ENCODE measurements at regions not wholly inside any gene's neighbourhood (a gene's known extent, or its start where the extent isn't known, plus 50 kb on each side); places are given as distances from the start of the nearest gene placed in this dataset.

DNA sequence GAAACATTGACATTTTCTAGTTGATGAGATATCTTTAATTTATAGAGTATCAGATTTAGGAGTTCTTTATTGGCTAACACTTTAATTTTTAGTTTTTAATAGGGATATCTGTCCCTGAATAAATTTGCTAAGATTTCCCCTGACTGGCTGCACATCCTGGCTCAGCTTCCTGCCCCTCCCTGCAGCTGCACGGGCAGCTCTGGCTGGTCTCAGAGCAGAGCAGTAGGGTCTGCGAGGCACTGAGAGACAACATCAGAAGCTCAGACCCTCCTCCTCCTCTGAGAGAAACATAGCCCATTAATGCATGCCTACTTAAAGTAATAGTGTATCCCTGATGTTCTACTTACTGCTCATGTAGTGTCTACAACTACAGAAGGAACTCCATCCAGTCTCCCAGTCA, 139.2 kb downstream of the TNFSF13B start:
- no peak overlapping the region for H3K27ac Mint-ChIP-seq
- no peak for DNase-seq

DNA sequence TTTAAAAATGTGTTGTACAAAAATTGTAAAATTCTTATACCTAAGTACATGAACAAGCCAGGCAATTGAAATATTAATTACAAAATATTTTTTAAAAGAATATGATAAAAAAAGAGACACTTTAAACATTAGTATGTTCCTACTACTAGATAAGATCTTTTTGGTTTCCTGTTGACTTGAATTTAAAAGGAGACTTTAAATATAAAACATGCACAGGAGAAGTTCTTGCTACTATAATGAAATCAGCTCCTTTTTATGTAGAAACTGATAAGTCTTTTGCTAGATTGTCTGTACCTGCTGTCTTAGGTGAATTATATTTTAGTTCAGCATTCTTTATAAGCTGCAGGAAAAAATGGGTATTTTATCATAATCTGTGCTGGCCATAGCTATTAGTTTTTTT, 140.2 kb downstream of the TNFSF13B start:
- CTCF ChIA-PET, result no interaction called here
- POLR2A ChIA-PET, result no interaction called here

More for the DNA sequence above, 139.2 kb downstream of the TNFSF13B start:
- CTCF ChIA-PET, result no interaction called here
- Mint-ChIP-seq H3K27me3 (no peaks in the 10 kb centered on the region), H3K4me1 (peaks cover 30% of the 10 kb centered on the region), H3K36me3 (ENCODE audit: low read depth) (peaks cover 3% of the 10 kb centered on the region), H3K4me3 (no peak overlapping the region), H3K9me3 (peaks cover 7% of the 10 kb centered on the region)
- POLR2A ChIA-PET, result no interaction called here

GRCh38 chr13:108419768-108420167, 150.2 kb downstream of the TNFSF13B start:
- Mint-ChIP-seq H3K4me1 (peaks cover 10% of the 10 kb centered on the region), H3K36me3 (ENCODE audit: low read depth) (no peaks in the 10 kb centered on the region), H3K27ac (no peak overlapping the region), H3K9me3 (peaks cover 5% of the 10 kb centered on the region), H3K4me3 (no peak overlapping the region), H3K27me3 (no peaks in the 10 kb centered on the region)
- POLR2A ChIA-PET, result no interaction called here
- no peak for DNase-seq
- CTCF ChIA-PET, result no interaction called here

More for the DNA sequence above, 140.2 kb downstream of the TNFSF13B start:
- Mint-ChIP-seq H3K4me1 (peaks cover 30% of the 10 kb centered on the region), H3K36me3 (ENCODE audit: low read depth) (peaks cover 3% of the 10 kb centered on the region), H3K27me3 (no peaks in the 10 kb centered on the region), H3K27ac (no peak overlapping the region), H3K9me3 (peaks cover 9% of the 10 kb centered on the region), H3K4me3 (no peak overlapping the region)
- no peak for DNase-seq

- POLR2A ChIA-PET, result no interaction called here
- no peak for DNase-seq
- Mint-ChIP-seq H3K36me3 (ENCODE audit: low read depth) (no peaks in the 10 kb centered on the region), H3K27ac (no peak overlapping the region), H3K27me3 (no peaks in the 10 kb centered on the region), H3K9me3 (no peaks in the 10 kb centered on the region), H3K4me1 (peaks cover 5% of the 10 kb centered on the region), H3K4me3 (no peak overlapping the region)
- CTCF ChIA-PET, result no interaction called here
These were observed 155.5 kb downstream of the TNFSF13B start for GRCh38 chr13:108425056-108425455.

DNA sequence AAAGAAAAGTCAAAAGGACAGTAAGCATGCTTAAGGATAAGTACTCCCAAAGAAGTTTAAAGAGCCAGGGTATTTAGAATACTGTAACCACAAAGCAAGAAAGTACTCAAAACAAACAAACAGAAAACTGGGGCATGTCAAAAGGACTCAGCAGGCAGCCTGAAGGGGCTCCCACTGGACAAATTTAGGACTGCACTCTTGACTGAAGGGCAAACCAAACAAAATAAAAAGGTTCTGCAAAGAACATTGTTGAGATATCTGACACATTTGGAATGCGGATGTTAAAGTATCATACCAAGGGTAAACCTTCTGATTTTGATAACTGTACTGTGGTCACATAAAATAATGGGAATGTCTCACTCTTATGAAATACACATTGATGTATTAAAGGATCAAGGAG, 157.4 kb downstream of the TNFSF13B start:
- no peak for DNase-seq
- H3K4me1 Mint-ChIP-seq, result peaks cover 5% of the 10 kb centered on the region
- H3K36me3 Mint-ChIP-seq (ENCODE audit: low read depth), result no peaks in the 10 kb centered on the region
- ChIA-PET POLR2A (no interaction called here), CTCF (no interaction called here)
- H3K27ac Mint-ChIP-seq, result no peak overlapping the region
- H3K9me3 Mint-ChIP-seq, result no peaks in the 10 kb centered on the region
- H3K4me3 Mint-ChIP-seq, result no peak overlapping the region
- no peaks in the 10 kb centered on the region for H3K27me3 Mint-ChIP-seq

DNA sequence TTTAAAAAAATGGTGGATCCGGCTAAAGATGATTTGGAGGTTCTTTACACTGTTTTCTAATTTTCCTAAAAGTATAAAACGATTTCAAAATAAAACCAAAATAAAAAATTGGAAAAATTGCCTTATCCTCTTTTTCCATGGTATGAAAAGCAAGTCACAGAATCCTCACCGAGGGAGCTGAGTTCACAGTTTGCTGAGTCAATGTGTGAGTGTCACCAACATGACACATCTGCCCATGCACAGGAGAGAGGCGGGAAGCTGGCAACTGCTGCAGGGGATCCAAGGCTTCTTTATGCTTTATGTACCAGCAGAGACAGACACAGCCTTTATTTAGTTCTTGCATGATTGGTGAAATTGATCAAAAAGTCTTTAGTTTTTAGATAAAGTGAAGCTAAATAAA, 157.8 kb downstream of the TNFSF13B start:
- CTCF ChIA-PET, result no interaction called here
- DNase-seq, result no peak
- Mint-ChIP-seq H3K27ac (no peak overlapping the region), H3K9me3 (no peaks in the 10 kb centered on the region), H3K4me3 (no peak overlapping the region), H3K27me3 (no peaks in the 10 kb centered on the region), H3K4me1 (peaks cover 5% of the 10 kb centered on the region), H3K36me3 (ENCODE audit: low read depth) (no peaks in the 10 kb centered on the region)
- POLR2A ChIA-PET, result no interaction called here

- DNase-seq, result no peak
- Mint-ChIP-seq H3K9me3 (no peaks in the 10 kb centered on the region), H3K27ac (no peak overlapping the region), H3K4me1 (no peaks in the 10 kb centered on the region), H3K36me3 (ENCODE audit: low read depth) (no peaks in the 10 kb centered on the region), H3K27me3 (no peaks in the 10 kb centered on the region), H3K4me3 (no peak overlapping the region)
- POLR2A ChIA-PET, result no interaction called here
- CTCF ChIA-PET, result interaction anchor here (0.9 kb wide), 1 partner anchor 87 kb away, joined by 3 read pairs; no protein-coding TSS in a partner anchor
These were observed 159.2 kb downstream of the TNFSF13B start for GRCh38 chr13:108428691-108429090.

GRCh38 chr13:108433976-108434755, 164.6 kb downstream of the TNFSF13B start:
- DNase-seq, result no peak
- H3K36me3 Mint-ChIP-seq (ENCODE audit: low read depth), result no peaks in the 10 kb centered on the region
- no peaks in the 10 kb centered on the region for H3K4me1 Mint-ChIP-seq
- H3K4me3 Mint-ChIP-seq, result no peak overlapping the region
- CTCF ChIA-PET, result no interaction called here
- no peaks in the 10 kb centered on the region for H3K9me3 Mint-ChIP-seq
- no peak overlapping the region for H3K27ac Mint-ChIP-seq
- H3K27me3 Mint-ChIP-seq, result no peaks in the 10 kb centered on the region
- POLR2A ChIA-PET, result no interaction called here

DNA sequence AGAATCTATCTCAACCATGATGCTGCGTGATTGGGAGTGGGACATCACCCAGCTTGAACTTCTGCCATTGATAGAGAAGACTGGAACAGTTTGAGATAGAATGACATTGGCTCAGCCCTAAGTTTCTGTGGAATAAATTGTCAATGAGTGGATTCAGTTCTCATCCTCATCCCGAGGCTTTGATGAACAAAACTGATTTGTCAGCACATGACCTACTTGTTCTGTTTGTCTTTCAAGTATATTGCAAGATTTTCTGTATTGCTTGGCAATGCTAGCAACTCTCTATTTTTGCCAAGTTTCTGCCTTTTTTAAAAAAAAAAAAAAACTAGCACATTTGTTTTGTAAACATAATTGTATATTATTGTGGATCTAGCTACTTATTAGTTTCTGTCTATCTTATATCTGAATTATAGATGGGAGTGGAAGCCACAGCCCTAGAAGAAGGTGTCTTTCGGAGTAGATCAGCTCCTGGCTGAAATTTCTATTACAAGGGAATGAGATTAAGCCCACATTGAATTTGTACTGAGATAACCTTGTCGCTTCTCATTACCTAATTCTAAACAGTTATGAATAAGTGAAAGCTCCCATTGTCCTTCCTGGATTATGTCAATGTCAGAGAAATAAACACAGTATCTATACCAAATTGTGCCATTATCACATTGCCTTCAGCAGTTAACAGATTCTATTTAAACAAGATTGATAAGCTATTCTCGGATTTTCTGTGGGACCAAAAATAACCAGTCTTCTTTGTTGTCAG, 166.1 kb downstream of the TNFSF13B start:
- H3K27ac Mint-ChIP-seq, result no peak overlapping the region
- CTCF ChIA-PET, result no interaction called here
- no peak overlapping the region for H3K4me3 Mint-ChIP-seq
- no peaks in the 10 kb centered on the region for H3K36me3 Mint-ChIP-seq (ENCODE audit: low read depth)
- no peaks in the 10 kb centered on the region for H3K9me3 Mint-ChIP-seq
- POLR2A ChIA-PET, result no interaction called here
- no peak for DNase-seq
- H3K4me1 Mint-ChIP-seq, result no peaks in the 10 kb centered on the region
- H3K27me3 Mint-ChIP-seq, result no peaks in the 10 kb centered on the region

DNA sequence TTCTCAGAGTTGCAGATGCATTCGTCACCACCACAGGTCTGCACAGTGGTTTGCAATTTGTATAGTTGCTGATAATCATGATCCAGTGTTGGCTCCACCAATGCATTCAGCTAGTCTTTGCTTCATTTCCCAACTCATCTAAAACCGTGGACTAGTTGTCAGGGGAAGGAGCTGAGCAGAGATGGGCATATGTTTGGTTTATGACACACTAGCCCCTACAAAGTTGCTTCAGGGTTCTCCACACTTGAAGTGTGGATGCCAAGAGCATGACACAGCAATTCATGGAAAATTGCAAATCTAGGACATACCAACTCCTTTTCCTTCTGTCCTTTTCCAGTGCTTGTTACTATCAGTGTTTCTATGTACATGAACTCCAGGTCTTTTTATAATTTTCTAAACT, 168.0 kb downstream of the TNFSF13B start:
- Mint-ChIP-seq H3K9me3 (no peaks in the 10 kb centered on the region), H3K4me1 (no peaks in the 10 kb centered on the region), H3K36me3 (ENCODE audit: low read depth) (no peaks in the 10 kb centered on the region), H3K27ac (no peak overlapping the region), H3K4me3 (no peak overlapping the region), H3K27me3 (no peaks in the 10 kb centered on the region)
- ChIA-PET POLR2A (no interaction called here), CTCF (no interaction called here)
- no peak for DNase-seq

DNA sequence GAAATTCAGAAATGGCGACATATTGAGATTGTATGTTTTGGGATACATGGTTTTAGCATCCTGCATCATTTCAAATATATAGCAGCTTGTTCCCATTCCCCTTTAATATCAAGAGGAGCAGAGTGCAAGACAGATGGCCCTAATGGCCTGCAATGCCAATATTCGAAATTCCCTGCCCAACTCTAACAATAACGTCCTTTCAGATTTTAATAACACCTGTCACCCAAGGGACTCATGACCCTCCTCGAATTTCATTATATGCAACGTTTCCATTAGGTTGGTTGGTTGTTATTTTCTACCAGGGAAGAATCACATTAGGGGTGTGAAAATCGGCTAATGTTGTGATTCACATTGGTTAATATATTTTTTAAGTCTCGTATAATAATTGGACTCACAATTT, 170.0 kb downstream of the TNFSF13B start:
- CTCF ChIA-PET, result no interaction called here

GRCh38 chr13:108444448-108444847, 174.9 kb downstream of the TNFSF13B start:
- Mint-ChIP-seq H3K36me3 (ENCODE audit: low read depth) (no peaks in the 10 kb centered on the region), H3K9me3 (no peaks in the 10 kb centered on the region), H3K4me3 (no peak overlapping the region), H3K27ac (no peak overlapping the region), H3K4me1 (no peaks in the 10 kb centered on the region), H3K27me3 (no peaks in the 10 kb centered on the region)
- DNase-seq, result no peak
- POLR2A ChIA-PET, result no interaction called here
- CTCF ChIA-PET, result no interaction called here

More for the DNA sequence above, 170.0 kb downstream of the TNFSF13B start:
- no peak overlapping the region for H3K27ac Mint-ChIP-seq
- no peaks in the 10 kb centered on the region for H3K4me1 Mint-ChIP-seq
- no peak overlapping the region for H3K4me3 Mint-ChIP-seq
- POLR2A ChIA-PET, result no interaction called here
- no peaks in the 10 kb centered on the region for H3K36me3 Mint-ChIP-seq (ENCODE audit: low read depth)
- no peak for DNase-seq
- H3K9me3 Mint-ChIP-seq, result no peaks in the 10 kb centered on the region
- H3K27me3 Mint-ChIP-seq, result no peaks in the 10 kb centered on the region

DNA sequence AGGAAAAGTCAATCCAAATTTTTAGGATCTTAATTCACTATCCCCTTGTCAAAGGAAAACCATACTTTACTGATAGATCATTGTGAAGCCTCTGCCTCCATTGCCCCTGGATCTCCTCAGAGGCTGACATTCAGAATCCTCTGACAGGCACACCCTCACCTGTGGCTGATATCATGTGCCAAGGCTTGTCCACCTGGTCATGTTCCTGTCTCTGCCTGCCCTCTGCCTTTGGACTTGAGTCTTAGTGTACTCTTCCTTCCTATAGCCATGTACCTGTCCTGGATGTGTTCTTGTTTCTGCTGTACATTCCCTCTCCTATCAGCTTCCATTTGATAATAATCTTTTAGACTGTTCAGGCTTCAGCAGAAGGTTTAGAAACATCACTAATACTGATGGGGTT, 179.4 kb downstream of the TNFSF13B start:
- no peak overlapping the region for H3K4me3 Mint-ChIP-seq
- CTCF ChIA-PET, result no interaction called here
- no peaks in the 10 kb centered on the region for H3K4me1 Mint-ChIP-seq
- no peak overlapping the region for H3K27ac Mint-ChIP-seq
- DNase-seq, result no peak
- POLR2A ChIA-PET, result no interaction called here
- H3K36me3 Mint-ChIP-seq (ENCODE audit: low read depth), result no peaks in the 10 kb centered on the region
- H3K9me3 Mint-ChIP-seq, result no peaks in the 10 kb centered on the region
- H3K27me3 Mint-ChIP-seq, result no peaks in the 10 kb centered on the region

DNA sequence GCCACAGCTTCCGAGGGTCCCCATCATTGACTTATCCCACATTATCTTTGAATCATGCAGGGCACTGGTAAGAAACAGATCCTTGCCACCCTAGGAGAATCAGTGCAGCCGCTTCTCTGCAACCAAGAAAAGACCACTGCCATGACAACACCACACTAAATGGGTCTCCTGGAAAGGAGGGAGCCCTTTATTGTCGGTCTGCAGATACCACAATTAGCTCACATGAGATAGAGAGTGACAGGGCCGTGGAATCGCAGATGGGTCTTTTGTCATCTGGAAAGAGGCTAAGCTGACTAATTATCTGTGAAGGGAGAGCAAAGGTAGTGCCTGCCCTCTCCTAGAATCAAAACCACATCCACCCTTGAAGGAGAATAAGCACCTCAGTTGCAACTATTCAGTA, 178.3 kb upstream of the MYO16 start:
- Mint-ChIP-seq H3K4me1 (no peaks in the 10 kb centered on the region), H3K27ac (no peak overlapping the region), H3K27me3 (no peaks in the 10 kb centered on the region), H3K4me3 (no peak overlapping the region), H3K9me3 (no peaks in the 10 kb centered on the region), H3K36me3 (ENCODE audit: low read depth) (no peaks in the 10 kb centered on the region)
- DNase-seq, result no peak
- ChIA-PET POLR2A (no interaction called here), CTCF (no interaction called here)
